DOHH2 (cell line): ENCODE measurements at regions not wholly inside any gene's neighbourhood (a gene's known extent, or its start where the extent isn't known, plus 50 kb on each side); places are given as distances from the start of the nearest gene placed in this dataset.

Source experiments
- EZH2phosphoT487 ChIP-seq: fragments of 200-600 bp; sonication (generic); IDR thresholded peaks from 2 replicates; pipeline ENCODE4 v1.6.1; 2017; ENCODE audit warnings: borderline replicate concordance, mild to moderate bottlenecking, antibody characterized with exemption, low read length, moderate library complexity, mixed read lengths
- TF ChIP-seq, protein P1 (sequence below): fragments of 200-600 bp; sonication (generic); IDR thresholded peaks from one replicate; pipeline ENCODE4 v1.5.1; 2014; ENCODE audit warnings: antibody characterized with exemption, mild to moderate bottlenecking, low read depth, low read length; ENCODE audit not compliant: poor library complexity, severe bottlenecking

- TF ChIP-seq, protein P1, sequence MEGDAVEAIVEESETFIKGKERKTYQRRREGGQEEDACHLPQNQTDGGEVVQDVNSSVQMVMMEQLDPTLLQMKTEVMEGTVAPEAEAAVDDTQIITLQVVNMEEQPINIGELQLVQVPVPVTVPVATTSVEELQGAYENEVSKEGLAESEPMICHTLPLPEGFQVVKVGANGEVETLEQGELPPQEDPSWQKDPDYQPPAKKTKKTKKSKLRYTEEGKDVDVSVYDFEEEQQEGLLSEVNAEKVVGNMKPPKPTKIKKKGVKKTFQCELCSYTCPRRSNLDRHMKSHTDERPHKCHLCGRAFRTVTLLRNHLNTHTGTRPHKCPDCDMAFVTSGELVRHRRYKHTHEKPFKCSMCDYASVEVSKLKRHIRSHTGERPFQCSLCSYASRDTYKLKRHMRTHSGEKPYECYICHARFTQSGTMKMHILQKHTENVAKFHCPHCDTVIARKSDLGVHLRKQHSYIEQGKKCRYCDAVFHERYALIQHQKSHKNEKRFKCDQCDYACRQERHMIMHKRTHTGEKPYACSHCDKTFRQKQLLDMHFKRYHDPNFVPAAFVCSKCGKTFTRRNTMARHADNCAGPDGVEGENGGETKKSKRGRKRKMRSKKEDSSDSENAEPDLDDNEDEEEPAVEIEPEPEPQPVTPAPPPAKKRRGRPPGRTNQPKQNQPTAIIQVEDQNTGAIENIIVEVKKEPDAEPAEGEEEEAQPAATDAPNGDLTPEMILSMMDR: no peak
- no peak for TF ChIP-seq EZH2phosphoT487
Measured at GRCh38 chr14:101491841-101492240, 69.5 kb upstream of the DIO3 start.
